Pancreas (tissue), 10 donors: ENCODE measurements at regions not wholly inside any gene's neighbourhood (a gene's known extent, or its start where the extent isn't known, plus 50 kb on each side); places are given as distances from the start of the nearest gene placed in this dataset.

Experiments
- ATAC-seq, 4 donors: fragments of 200-7000 bp; cut with Tn5 transposase; one replicate each; pipeline versions ENCODE4 v1.8.0 to v1.9.1; 2020; ENCODE audit warnings: mild to moderate bottlenecking in 4 of 4, moderate library complexity in 4 of 4
- DNase-seq, 6 donors: peaks; one replicate each; pipeline ENCODE4 v3.0.0-alpha.2; 2020
- FAIRE-seq: peaks from 2 replicates; lab custom pipeline; 2012; peaks lifted over from hg19 to GRCh38; lab: Jason Lieb, UNC
- H3K27ac ChIP-seq, 4 donors: fragments of 200-600 bp; sonication (generic); 1 replicate in 3 of 4; 2 replicates in 1 of 4; pipeline versions ENCODE4 v1.5.0 to v1.8.0; 2020
- H3K27me3 ChIP-seq, 4 donors: fragments of 200-600 bp; one replicate each; pipeline ENCODE4 v1.8.0; 2021
- H3K36me3 ChIP-seq, 3 donors: fragments of 200-600 bp; sonication (generic) in 1 of 3; one replicate each; pipeline versions ENCODE4 v1.5.0 to v1.8.0; 2020 to 2021
- H3K4me1 ChIP-seq, 3 donors: fragments of 200-600 bp; one replicate each; pipeline ENCODE4 v1.8.0; 2021
- H3K4me3 ChIP-seq, 4 donors: fragments of 200-600 bp; sonication (generic) in 2 of 4; one replicate each; pipeline versions ENCODE4 v1.5.0 to v1.8.0; 2020 to 2021
- H3K9me3 ChIP-seq, 4 donors: fragments of 200-600 bp; one replicate each; pipeline ENCODE4 v1.8.0; 2021
- WGBS, 2 donors: extraction: QIAGEN DNeasy Blood & Tissue Kit; methylation state at CpG; one replicate each; pipeline ENCODE4 v1.1.7; 2013; 5-methylcytosine and 5-hydroxymethylcytosine counted together
- intact Hi-C, 3 donors: fragments of 100-400 bp; cut with DNase I; formaldehyde crosslinking; loops; one replicate each; pipeline versions ENCODE4 v1.11.1 to v1.14.2; 2022
- TF ChIP-seq, protein P1 (sequence below), 4 donors: fragments of 200-600 bp; sonication (generic) in 3 of 4; IDR thresholded peaks; one replicate each; pipeline versions ENCODE4 v1.5.0 to v1.8.0; 2021; ENCODE audit warnings: antibody characterized with exemption in 4 of 4
- donor health status: healthy with polysubstance abuse.
- donor health status: DM: no; HTN: no; CAD: no; lungs with moderate emphysema.
- donor health status: DM: no; HTN: no; CAD: no.
- donor health status: control.
- donor health status: control.
- donor health status: Bipolar disorder and iron deficiency.
- donor health status: DM: yes; HTN: yes; CAD: no.
- donor health status: DM: no; HTN: no; CAD: no.
- donor health status: DM: no; HTN: no; CAD: no.
- donor health status: DM: yes; HTN: yes; CAD: no.

DNA sequence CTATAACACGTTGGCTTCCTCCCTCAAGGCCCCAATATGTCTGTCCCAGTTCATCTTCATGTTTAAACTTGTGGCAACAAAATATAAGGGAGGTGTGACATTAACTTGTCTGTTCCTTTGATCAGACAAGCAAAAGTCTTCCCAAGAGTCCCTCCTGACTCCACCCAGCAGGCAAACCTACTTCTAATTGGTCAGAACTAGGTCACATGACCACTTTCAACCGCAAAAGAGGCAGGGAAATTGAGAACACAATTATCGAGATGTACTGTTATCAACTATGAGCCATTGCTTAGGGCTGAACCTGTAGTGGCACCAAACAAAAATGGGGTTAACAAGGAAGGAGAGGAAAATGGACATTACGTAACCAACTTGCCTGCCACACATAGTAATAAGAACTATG is 246.8 kb upstream of the TET2 start:
- Histone ChIP-seq H3K4me1 (no peaks in the 10 kb centered on the region), H3K36me3 (no peaks in the 10 kb centered on the region), H3K27me3 (no peaks in the 10 kb centered on the region), H3K27ac (no peak overlapping the region), H3K9me3 (no peaks in the 10 kb centered on the region), H3K4me3 (no peak overlapping the region)
- intact Hi-C loops, result no loop called here
- ATAC-seq, result no peak
- TF ChIP-seq, protein P1, sequence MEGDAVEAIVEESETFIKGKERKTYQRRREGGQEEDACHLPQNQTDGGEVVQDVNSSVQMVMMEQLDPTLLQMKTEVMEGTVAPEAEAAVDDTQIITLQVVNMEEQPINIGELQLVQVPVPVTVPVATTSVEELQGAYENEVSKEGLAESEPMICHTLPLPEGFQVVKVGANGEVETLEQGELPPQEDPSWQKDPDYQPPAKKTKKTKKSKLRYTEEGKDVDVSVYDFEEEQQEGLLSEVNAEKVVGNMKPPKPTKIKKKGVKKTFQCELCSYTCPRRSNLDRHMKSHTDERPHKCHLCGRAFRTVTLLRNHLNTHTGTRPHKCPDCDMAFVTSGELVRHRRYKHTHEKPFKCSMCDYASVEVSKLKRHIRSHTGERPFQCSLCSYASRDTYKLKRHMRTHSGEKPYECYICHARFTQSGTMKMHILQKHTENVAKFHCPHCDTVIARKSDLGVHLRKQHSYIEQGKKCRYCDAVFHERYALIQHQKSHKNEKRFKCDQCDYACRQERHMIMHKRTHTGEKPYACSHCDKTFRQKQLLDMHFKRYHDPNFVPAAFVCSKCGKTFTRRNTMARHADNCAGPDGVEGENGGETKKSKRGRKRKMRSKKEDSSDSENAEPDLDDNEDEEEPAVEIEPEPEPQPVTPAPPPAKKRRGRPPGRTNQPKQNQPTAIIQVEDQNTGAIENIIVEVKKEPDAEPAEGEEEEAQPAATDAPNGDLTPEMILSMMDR (IDR thresholded peaks at IDR 0.05), result no peak
- FAIRE-seq, result no peak
- WGBS, 2 donors, result 82 to 89% methylated on average over 4 of the region's 4 CpGs
- DNase-seq, result no peak

DNA sequence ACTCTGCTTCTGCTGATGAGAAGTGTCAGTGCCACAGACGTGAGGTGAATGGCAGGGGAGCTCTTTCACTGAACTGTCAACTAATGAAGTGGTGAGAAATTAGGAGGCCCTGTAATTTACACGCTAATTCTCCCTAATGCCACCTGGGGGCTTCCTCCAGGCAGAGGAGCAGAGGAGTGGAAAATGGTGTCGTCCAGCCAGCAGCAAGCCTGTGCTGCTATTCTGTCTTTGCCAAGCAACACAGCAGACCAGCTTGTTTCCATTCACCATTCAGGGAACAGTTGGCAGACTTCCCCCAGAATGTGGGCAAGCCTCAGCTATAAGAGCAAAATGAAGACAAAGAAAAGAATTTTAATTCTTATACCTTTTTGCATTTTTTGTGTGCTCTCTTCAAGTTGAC is 245.2 kb upstream of the TET2 start:
- no peak for FAIRE-seq
- H3K4me1 ChIP-seq, result no peaks in the 10 kb centered on the region
- H3K36me3 ChIP-seq, result no peaks in the 10 kb centered on the region
- intact Hi-C loops, result no loop called here
- H3K27ac ChIP-seq, result no peak overlapping the region
- no peak for DNase-seq
- TF ChIP-seq, protein P1 (IDR thresholded peaks at IDR 0.05), result no peak
- H3K4me3 ChIP-seq, result no peak overlapping the region
- peak in 1 of 4 donors; percentile 34 for ATAC-seq
- H3K9me3 ChIP-seq, result no peaks in the 10 kb centered on the region
- WGBS, 2 donors, result 36 to 37% methylated on average over 3 of the region's 3 CpGs
- no peaks in the 10 kb centered on the region for H3K27me3 ChIP-seq

DNA sequence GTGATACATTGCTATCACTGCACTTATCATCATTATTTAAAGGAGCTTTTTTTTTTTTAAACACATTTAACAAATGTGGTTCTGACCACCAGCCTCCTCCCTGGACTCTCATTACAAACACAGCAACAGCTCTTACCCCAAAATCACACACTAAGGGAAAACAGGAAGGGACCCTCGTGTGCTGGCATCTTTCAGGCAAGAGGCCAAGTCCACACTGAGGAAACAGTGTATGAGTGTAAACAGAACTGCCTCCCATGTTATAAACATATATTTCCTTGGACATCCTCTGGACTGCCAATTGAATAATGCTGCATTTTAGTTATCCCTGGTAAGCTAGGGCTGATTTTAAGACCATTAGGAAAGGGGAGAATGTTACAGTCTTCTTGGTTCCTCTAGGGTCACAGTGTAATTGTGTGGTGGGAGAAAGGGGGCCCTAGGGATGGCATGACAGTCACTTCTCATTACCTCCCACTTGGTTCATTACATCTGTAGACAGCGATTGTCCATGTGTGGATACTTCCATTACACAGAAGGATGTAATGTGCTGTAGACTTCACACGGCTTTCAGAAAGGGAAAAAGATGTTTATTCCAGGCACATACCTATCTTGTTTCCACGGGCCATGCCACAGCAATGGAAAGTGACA is 244.6 kb upstream of the TET2 start:
- H3K36me3 ChIP-seq, result no peaks in the 10 kb centered on the region
- intact Hi-C loops, result no loop called here
- H3K4me1 ChIP-seq, result no peaks in the 10 kb centered on the region
- DNase-seq (no peak), ATAC-seq (no peak), FAIRE-seq (no peak)
- WGBS, 2 donors, result 42 to 43% methylated on average over 4 of the region's 4 CpGs
- TF ChIP-seq, protein P1 (IDR thresholded peaks at IDR 0.05), result no peak
- no peaks in the 10 kb centered on the region for H3K9me3 ChIP-seq
- no peak overlapping the region for H3K4me3 ChIP-seq
- H3K27ac ChIP-seq, result no peak overlapping the region
- H3K27me3 ChIP-seq, result no peaks in the 10 kb centered on the region

DNA sequence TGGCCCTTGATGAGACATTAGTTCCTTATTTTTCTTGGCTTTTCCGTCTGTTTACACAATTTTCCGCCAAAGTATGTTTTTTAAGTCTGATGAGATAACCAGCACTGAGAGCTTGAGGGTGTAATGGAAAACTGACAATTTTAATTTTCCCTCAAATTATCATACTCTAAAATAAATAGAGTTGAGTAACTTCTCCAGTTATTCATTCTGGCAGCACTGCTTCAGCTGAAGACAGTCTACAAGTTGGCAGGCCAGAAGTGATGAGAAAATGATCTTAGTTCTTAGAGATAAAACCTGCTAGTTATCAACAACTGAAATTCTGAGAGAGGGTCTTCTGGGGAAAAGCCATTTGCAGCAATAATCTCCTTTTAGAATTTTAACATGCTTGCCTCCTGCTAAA is 241.6 kb upstream of the TET2 start:
- Histone ChIP-seq H3K36me3 (no peaks in the 10 kb centered on the region), H3K9me3 (no peaks in the 10 kb centered on the region), H3K27me3 (no peaks in the 10 kb centered on the region), H3K27ac (no peak overlapping the region), H3K4me1 (no peaks in the 10 kb centered on the region), H3K4me3 (no peak overlapping the region)
- TF ChIP-seq, protein P1 (IDR thresholded peaks at IDR 0.05), result no peak
- ATAC-seq (no peak), FAIRE-seq (no peak), DNase-seq (no peak)
- 47 to 53% methylated on average over 2 of the region's 2 CpGs for WGBS, 2 donors
- intact Hi-C loops, result no loop called here

DNA sequence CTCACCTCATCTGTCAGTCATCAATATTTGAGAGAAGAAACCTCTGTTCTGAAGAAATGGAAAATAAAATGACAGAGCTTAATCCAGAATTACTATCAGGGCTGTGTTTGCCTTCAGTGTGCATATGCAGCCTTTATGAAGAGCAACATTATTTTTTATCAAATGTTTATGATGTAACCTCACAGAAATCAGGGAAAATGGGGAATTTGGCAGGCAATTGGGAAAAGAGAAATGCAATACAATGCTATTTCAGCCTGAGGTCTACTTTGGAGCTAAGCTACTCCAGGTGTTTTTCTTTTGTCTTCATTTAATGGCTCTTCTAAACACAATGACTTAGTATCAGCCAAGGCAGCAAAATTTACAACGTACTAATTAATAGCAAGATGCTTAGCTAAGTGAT is 241.1 kb upstream of the TET2 start:
- ATAC-seq, result no peak
- no peak for DNase-seq
- intact Hi-C loops, result no loop called here
- WGBS, 2 donors, result 53 to 54% methylated on average over 1 of the region's 1 CpG
- Histone ChIP-seq H3K36me3 (no peaks in the 10 kb centered on the region), H3K9me3 (no peaks in the 10 kb centered on the region), H3K27me3 (no peaks in the 10 kb centered on the region), H3K4me3 (no peak overlapping the region), H3K4me1 (no peaks in the 10 kb centered on the region), H3K27ac (no peak overlapping the region)
- no peak for FAIRE-seq
- TF ChIP-seq, protein P1 (IDR thresholded peaks at IDR 0.05), result no peak
